ENCODE measurements at regions not wholly inside any gene's neighbourhood (a gene's known extent, or its start where the extent isn't known, plus 50 kb on each side); places are given as distances from the start of the nearest gene placed in this dataset.

GRCh38 chr7:114786455-114786854 lies 135.4 kb upstream of the MDFIC start:
- TF ChIP-seq ZBED1 (IDR thresholded peaks at IDR 0.05) = no peak
- TF ChIP-seq GTF2F1 (IDR thresholded peaks at IDR 0.05; ENCODE audit: low read depth, low read length) = no peak
- TF ChIP-seq TCF7L2 (IDR thresholded peaks at IDR 0.05; ENCODE audit: low read depth, low read length) = no peak
- no peak for TF ChIP-seq MYNN (IDR thresholded peaks at IDR 0.05)
- no peak for TF ChIP-seq MYNN (CRISPR knock-in tag; IDR thresholded peaks at IDR 0.05)
- TF ChIP-seq CTCF (IDR thresholded peaks at IDR 0.05 in 2 of 3, conservative IDR thresholded peaks at IDR 0.05 in 1 of 3; ENCODE audit: insufficient read depth in 2 of 3, low read depth in 1 of 3, low read length in 3 of 3) = no peak
